ENCODE measurements at regions not wholly inside any gene's neighbourhood (a gene's known extent, or its start where the extent isn't known, plus 50 kb on each side); places are given as distances from the start of the nearest gene placed in this dataset.

GRCh38 chr4:189096717-189097116 is 844.0 kb upstream of the FRG1 start:
- no peak for DNase-seq
- H3K79me2 ChIP-seq (ENCODE audit: low read length) = no peaks in the 10 kb centered on the region
- H3K9me3 ChIP-seq (replicated peaks; ENCODE audit: insufficient read depth, low read length) = no peaks in the 10 kb centered on the region
- no peaks in the 10 kb centered on the region for H3K9me2 ChIP-seq (replicated peaks; ENCODE audit: insufficient read depth, low read length)
- no peak overlapping the region for H3K27ac ChIP-seq (ENCODE audit: low read length)
- no peak overlapping the region for H3K4me2 ChIP-seq (ENCODE audit: low read depth, low read length)
- no peak overlapping the region for H2AFZ ChIP-seq (ENCODE audit: low read length)
- H3K36me3 ChIP-seq (replicated peaks; ENCODE audit: insufficient read depth, low read length) = no peaks in the 10 kb centered on the region
- H3K4me3 ChIP-seq (ENCODE audit: low read length) = no peak overlapping the region
- no peak for TF ChIP-seq EZH2 (optimal IDR thresholded peaks at IDR 0.05; ENCODE audit: low read depth, low read length)
- no peak; the same call in 1 of the 2 replicates for TF ChIP-seq CTCF (IDR thresholded peaks at IDR 0.05; ENCODE audit: low read length)
- no peak for TF ChIP-seq EZH2phosphoT487 (IDR thresholded peaks at IDR 0.05; ENCODE audit: low read length)
- H4K20me1 ChIP-seq (ENCODE audit: insufficient read depth, low read length) = no peaks in the 10 kb centered on the region
- no peaks in the 10 kb centered on the region; the same call in 1 of the 2 replicates for H3K4me1 ChIP-seq (ENCODE audit: low read length)
- H3K9ac ChIP-seq (ENCODE audit: low read length) = no peak overlapping the region
- H3K27me3 ChIP-seq (replicated peaks; ENCODE audit: insufficient read depth, low read length) = no peaks in the 10 kb centered on the region
- no peaks in the 10 kb centered on the region for H3F3A ChIP-seq (ENCODE audit: insufficient read depth, low read length)

GRCh38 chr4:189098932-189099696 is 841.6 kb upstream of the FRG1 start:
- no peaks in the 10 kb centered on the region for H3K9me3 ChIP-seq (replicated peaks; ENCODE audit: insufficient read depth, low read length)
- H3K9ac ChIP-seq (ENCODE audit: low read length) = no peak overlapping the region
- H3K4me1 ChIP-seq (ENCODE audit: low read length) = no peaks in the 10 kb centered on the region
- no peaks in the 10 kb centered on the region for H3K27me3 ChIP-seq (replicated peaks; ENCODE audit: insufficient read depth, low read length)
- H3F3A ChIP-seq (ENCODE audit: insufficient read depth, low read length) = no peaks in the 10 kb centered on the region
- no peak overlapping the region for H3K4me2 ChIP-seq (ENCODE audit: low read depth, low read length)
- H3K4me3 ChIP-seq (ENCODE audit: low read length) = no peak overlapping the region
- H3K79me2 ChIP-seq (ENCODE audit: low read length) = no peaks in the 10 kb centered on the region
- no peaks in the 10 kb centered on the region for H3K9me2 ChIP-seq (replicated peaks; ENCODE audit: insufficient read depth, low read length)
- H2AFZ ChIP-seq (ENCODE audit: low read length) = no peak overlapping the region
- no peak overlapping the region for H3K27ac ChIP-seq (ENCODE audit: low read length)
- no peak for TF ChIP-seq EZH2phosphoT487 (IDR thresholded peaks at IDR 0.05; ENCODE audit: low read length)
- TF ChIP-seq EZH2 (optimal IDR thresholded peaks at IDR 0.05; ENCODE audit: low read depth, low read length) = no peak
- TF ChIP-seq CTCF (IDR thresholded peaks at IDR 0.05; ENCODE audit: low read length) = no peak
- no peaks in the 10 kb centered on the region for H4K20me1 ChIP-seq (ENCODE audit: insufficient read depth, low read length)
- no peaks in the 10 kb centered on the region for H3K36me3 ChIP-seq (replicated peaks; ENCODE audit: insufficient read depth, low read length)
- DNase-seq = no peak

GRCh38 chr4:189113389-189113888 is 827.2 kb upstream of the FRG1 start:
- H3K79me2 ChIP-seq (ENCODE audit: low read length) = no peaks in the 10 kb centered on the region
- TF ChIP-seq EZH2 (optimal IDR thresholded peaks at IDR 0.05; ENCODE audit: low read depth, low read length) = no peak
- TF ChIP-seq CTCF (IDR thresholded peaks at IDR 0.05; ENCODE audit: low read length) = no peak
- TF ChIP-seq EZH2phosphoT487 (IDR thresholded peaks at IDR 0.05; ENCODE audit: low read length) = no peak

More at GRCh38 chr4:189113389-189113888, 827.2 kb upstream of the FRG1 start:
- H3K27me3 ChIP-seq (replicated peaks; ENCODE audit: insufficient read depth, low read length) = no peaks in the 10 kb centered on the region
- H3K4me3 ChIP-seq (ENCODE audit: low read length) = no peak overlapping the region
- no peaks in the 10 kb centered on the region for H3K36me3 ChIP-seq (replicated peaks; ENCODE audit: insufficient read depth, low read length)
- no peak overlapping the region for H3K4me2 ChIP-seq (ENCODE audit: low read depth, low read length)
- no peak overlapping the region for H2AFZ ChIP-seq (ENCODE audit: low read length)
- H3K27ac ChIP-seq (ENCODE audit: low read length) = no peak overlapping the region
- no peak overlapping the region for H3K9ac ChIP-seq (ENCODE audit: low read length)
- no peaks in the 10 kb centered on the region for H3K9me2 ChIP-seq (replicated peaks; ENCODE audit: insufficient read depth, low read length)
- no peaks in the 10 kb centered on the region for H3K4me1 ChIP-seq (ENCODE audit: low read length)
- no peaks in the 10 kb centered on the region for H3F3A ChIP-seq (ENCODE audit: insufficient read depth, low read length)
- DNase-seq = no peak
- no peaks in the 10 kb centered on the region for H4K20me1 ChIP-seq (ENCODE audit: insufficient read depth, low read length)
- no peaks in the 10 kb centered on the region for H3K9me3 ChIP-seq (replicated peaks; ENCODE audit: insufficient read depth, low read length)
